ENCODE measurements at regions not wholly inside any gene's neighbourhood (a gene's known extent, or its start where the extent isn't known, plus 50 kb on each side); places are given as distances from the start of the nearest gene placed in this dataset.

DNA sequence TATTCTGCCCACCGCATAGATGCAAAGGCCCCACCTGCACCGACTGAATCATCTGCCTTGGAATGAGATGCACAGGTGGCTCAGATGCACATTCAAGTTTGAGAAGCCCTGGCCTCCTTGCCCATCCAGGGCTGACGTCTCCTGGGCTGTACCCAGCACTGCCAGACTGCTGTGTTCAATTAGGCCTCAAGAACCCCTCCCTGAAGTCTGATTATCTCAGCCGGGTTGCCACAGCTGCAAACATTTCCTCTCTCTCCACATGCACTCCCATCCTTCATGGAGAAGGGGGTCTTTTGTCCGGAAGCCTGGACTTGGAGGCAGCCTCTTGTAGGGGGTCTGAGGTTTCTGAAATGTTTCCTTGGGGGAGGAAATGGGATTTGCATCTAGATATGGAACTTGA is 459.4 kb upstream of the PROK2 start:
- DNase-seq (ENCODE audit: low read depth), result no peak

GRCh38 chr3:72242326-72242725 is 457.4 kb upstream of the PROK2 start:
- no peak for DNase-seq (ENCODE audit: low read depth)

- no peak for DNase-seq (ENCODE audit: low read depth)
These were observed 456.6 kb upstream of the PROK2 start for GRCh38 chr3:72241525-72241924.

DNA sequence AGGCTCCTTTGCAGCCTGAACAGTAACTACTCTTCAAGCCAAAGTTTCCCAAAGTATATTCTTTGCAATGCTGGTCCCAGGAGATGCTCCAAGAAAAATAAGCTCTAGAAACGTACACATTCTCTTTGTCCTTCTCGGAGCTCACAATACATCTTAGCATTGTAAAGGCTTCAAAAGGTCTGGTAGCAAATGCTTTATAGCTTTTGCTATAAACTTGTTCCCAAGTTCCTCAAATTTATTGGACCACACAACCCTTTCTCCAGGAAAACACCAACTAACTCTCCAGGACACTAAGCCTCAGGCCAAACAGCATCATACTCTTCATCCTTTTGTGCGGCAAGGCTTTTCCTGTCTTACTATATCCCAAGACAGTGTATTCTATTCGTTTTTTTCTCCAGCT is 455.6 kb upstream of the PROK2 start:
- no peak for DNase-seq (ENCODE audit: low read depth)

- DNase-seq (ENCODE audit: low read depth), result no peak
These were observed 453.9 kb upstream of the PROK2 start for GRCh38 chr3:72238801-72239200.

DNA sequence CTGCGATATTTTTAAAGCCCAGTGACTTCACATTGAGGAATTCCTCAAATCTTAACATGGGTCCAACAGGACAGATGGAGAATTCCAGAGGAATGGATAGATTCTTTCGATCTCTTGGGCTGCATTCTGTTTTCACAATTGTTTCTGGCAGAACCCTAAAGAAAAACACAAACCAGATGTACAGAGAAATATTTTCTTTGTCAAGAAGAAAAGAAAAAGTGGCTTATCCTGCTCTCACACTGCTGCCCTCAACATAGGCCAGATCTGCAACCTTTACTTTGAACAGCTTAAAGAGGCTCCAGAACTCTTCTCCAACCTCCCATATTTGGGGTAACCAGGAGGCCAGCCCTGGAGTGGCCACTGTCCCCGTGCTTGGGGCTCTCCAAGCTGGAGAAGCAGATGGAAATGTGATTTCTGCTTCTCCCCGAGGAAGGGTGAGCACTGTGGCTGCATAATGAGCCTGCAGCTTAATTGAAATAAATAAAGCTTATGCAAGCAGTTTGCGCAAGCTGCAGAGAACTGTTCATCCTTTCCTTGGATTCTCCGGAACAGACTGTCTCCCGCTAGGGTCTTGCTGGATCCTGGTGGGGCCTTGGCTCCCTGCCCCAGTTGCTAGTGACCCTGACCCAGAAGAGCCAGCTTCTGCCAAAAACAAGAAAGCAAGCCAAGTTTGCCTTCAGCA is 453.2 kb upstream of the PROK2 start:
- no peak for DNase-seq (ENCODE audit: low read depth)

DNA sequence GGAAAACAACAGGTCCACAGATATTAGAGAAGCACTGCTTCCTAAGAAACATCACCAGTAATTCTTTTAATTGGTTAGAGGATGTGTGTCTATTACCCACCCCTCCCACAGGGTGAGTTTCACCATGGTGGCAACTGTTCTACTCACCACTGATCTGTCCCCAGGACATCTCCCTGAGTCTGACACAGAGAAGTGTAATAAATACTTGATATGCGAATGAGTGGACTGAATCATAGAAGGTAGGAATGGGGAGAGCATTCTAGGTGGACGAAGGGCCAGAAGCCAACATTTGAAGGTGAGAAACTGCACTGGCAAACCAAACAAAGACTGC is 452.7 kb upstream of the PROK2 start:
- DNase-seq (ENCODE audit: low read depth), result no peak

- peak; percentile 83 for DNase-seq (ENCODE audit: low read depth)
These were observed 449.4 kb upstream of the PROK2 start for GRCh38 chr3:72234391-72234790.

DNA sequence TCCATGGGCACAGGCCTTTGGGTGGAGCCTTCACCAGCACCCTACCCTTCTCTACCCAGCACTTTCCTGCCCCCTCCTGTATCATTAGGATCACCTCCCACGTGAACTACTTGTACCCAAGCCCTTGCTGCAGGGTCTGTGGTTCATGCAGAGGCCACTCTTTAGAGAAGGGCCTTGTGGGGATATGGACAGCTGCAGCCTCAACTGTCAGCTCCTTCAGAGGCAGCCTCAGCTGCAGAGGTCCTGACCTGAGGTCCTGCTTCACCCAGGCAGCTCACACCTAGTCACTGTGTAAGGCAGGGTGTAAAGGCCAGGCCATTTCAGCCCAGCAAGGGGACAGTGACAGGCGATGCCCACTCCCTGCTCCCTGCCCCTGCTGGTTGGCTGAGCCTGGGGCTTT is 448.6 kb upstream of the PROK2 start:
- DNase-seq (ENCODE audit: low read depth), result peak; percentile 63

DNA sequence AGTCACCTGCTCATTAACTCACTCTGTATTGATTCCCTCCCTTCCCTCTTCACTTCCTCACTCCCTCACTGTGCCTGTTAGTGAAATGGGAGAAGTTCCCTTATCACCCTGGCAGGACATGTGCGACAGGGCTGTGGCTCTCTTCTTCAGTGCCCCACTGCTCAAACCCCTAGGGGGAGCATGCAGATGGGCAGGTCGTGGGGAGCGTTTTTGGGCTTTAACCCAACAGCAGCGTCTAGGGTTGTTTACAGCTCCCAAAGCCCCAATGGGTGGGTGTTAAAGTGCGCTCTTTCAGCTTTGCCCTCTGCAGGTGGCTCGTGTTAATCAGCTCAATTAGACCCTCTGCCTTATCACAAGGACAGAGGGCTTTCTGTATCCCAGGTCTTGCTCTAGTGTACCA is 447.8 kb upstream of the PROK2 start:
- DNase-seq (ENCODE audit: low read depth), result no peak

- no peak for DNase-seq (ENCODE audit: low read depth)
These were observed 447.4 kb upstream of the PROK2 start for GRCh38 chr3:72232331-72232730.

DNA sequence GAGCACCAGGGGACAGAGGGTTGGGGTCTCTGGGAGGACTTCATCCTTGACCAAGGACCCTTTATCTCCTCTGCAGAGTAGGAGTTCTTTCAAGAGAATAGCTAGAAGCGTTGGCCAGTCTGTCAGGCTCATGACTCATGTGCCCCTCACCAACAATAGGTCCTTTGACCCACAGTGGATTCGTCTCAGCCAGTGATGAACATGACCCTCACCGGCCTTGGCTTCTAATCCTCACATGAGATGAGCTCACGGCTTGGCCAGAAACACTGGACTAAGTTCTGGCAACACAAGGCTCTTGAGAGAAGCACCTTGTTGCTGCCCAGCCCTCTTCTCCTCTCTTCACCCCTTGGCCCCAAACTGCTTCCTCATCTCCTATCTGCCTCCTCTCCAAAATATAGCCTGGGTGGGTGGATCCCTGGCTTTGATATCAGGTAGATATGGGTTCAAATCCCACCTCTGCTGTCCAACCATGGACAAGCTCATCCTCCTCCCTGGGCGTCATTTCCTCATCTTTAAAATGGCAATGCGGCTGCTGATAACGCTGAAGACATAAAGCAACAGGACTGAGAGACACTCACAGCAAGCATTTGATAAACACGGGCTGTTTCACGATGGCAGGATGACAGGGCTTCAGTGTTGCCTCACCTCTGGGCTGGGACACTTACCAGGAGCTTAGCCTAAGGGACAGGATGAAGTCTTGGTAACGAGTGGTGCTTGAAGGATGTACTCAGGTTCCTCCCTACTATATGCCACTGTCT is 446.7 kb upstream of the PROK2 start:
- no peak for DNase-seq (ENCODE audit: low read depth)

- no peak for DNase-seq (ENCODE audit: low read depth)
These were observed 445.9 kb upstream of the PROK2 start for GRCh38 chr3:72230774-72231379.

- DNase-seq (ENCODE audit: low read depth), result no peak
These were observed 445.0 kb upstream of the PROK2 start for GRCh38 chr3:72229952-72230351.

GRCh38 chr3:72227486-72228070 is 442.6 kb upstream of the PROK2 start:
- DNase-seq (ENCODE audit: low read depth), result no peak

- no peak for DNase-seq (ENCODE audit: low read depth)
These were observed 440.0 kb upstream of the PROK2 start for GRCh38 chr3:72224804-72225509.

GRCh38 chr3:72223628-72224027 is 438.7 kb upstream of the PROK2 start:
- no peak for DNase-seq (ENCODE audit: low read depth)

DNA sequence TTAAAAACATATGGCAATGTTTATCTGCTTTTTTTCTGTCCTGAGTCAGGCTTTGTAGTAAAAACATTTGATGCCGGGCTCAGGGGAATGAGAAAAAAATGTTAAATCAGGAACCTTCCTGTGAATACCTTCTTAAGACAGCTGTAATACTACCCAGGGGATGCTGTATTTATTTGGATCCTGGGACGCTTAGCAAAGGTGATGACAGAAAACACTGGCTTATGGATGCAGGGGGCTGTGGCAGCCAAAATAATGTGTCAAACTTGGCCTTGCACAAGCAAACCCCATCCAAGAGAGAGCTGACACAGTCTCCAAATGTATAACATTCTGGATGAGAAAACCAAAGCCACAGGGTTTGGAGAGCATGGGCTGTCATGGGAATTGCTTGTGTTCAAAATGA is 438.2 kb upstream of the PROK2 start:
- no peak for DNase-seq (ENCODE audit: low read depth)

GRCh38 chr3:72222410-72222809 is 437.5 kb upstream of the PROK2 start:
- peak; percentile 28 for DNase-seq (ENCODE audit: low read depth)

- no peak for DNase-seq (ENCODE audit: low read depth)
These were observed 436.0 kb upstream of the PROK2 start for GRCh38 chr3:72220946-72221345.

DNA sequence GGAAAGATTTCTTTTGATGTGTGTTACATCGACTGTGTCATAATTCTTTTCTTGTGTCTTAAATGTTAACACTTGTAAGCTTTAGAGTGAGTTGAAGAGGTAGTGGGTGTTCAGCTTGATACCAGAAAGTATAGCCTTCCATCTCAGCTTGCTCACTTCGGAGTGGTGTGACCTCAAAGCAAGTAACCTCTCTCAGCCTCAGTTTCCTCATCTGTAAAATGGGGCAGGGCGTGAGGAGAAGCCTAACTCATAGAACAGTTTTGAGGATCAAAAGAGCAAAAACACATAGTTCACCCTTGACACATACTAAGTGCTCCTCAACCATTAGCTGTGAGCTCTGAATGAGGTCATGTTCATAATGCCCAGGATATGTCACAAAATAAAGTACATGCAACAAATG is 434.8 kb upstream of the PROK2 start:
- no peak for DNase-seq (ENCODE audit: low read depth)

- no peak for DNase-seq (ENCODE audit: low read depth)
These were observed 432.6 kb upstream of the PROK2 start for GRCh38 chr3:72217570-72217969.
